Adrenal gland (tissue), 5 donors: ENCODE measurements at regions not wholly inside any gene's neighbourhood (a gene's known extent, or its start where the extent isn't known, plus 50 kb on each side); places are given as distances from the start of the nearest gene placed in this dataset.

Experiments
- POLR2A ChIP-seq, 2 donors: fragments of 450-650 bp; IDR thresholded peaks; one replicate each; pipeline ENCODE4 v1.6.1; 2017; ENCODE audit warnings: antibody characterized with exemption in 2 of 2, mild to moderate bottlenecking in 2 of 2, moderate library complexity in 1 of 2
- TF ChIP-seq, protein P1 (sequence below), 6 experiments: fragments of 450-650 bp in 4 of 6; fragments of 200-600 bp in 2 of 6; sonication (generic) in 1 of 6; IDR thresholded peaks; 1 replicate in 5 of 6; 2 replicates in 1 of 6; pipeline versions ENCODE4 v1.5.1 to v1.8.0; 2016 to 2021; ENCODE audit warnings: antibody characterized with exemption in 6 of 6, mild to moderate bottlenecking in 2 of 6, moderate library complexity in 1 of 6
- donor health status: DM: no; HTN: no; CAD: no.

DNA sequence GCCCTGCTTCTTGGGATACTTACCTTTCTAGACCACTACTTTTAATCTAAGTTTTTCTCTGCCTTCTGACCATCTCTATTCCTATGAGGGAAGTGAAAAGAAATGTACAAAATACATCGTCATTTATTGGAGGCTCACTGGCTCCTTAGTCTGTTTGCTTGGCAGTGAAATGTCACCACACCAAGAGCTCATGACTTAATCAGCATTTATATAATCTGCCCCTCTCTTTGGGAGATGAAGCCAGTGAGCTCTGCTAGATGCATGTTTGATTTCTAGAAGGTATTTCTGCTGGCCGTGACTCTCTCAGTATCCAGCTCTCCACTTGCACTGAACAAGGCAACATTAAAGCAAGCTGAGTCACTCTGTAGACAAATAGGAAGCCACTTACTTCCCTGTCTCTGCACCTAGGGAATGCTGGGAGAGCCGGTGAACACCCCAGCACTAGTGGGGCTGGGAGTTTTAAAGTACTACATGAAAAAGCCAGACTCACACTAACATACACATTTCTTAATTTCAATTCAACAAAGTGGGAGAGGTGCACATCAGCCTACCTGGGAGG, 79.1 kb downstream of the MID1IP1 start:
- TF ChIP-seq, protein P1, sequence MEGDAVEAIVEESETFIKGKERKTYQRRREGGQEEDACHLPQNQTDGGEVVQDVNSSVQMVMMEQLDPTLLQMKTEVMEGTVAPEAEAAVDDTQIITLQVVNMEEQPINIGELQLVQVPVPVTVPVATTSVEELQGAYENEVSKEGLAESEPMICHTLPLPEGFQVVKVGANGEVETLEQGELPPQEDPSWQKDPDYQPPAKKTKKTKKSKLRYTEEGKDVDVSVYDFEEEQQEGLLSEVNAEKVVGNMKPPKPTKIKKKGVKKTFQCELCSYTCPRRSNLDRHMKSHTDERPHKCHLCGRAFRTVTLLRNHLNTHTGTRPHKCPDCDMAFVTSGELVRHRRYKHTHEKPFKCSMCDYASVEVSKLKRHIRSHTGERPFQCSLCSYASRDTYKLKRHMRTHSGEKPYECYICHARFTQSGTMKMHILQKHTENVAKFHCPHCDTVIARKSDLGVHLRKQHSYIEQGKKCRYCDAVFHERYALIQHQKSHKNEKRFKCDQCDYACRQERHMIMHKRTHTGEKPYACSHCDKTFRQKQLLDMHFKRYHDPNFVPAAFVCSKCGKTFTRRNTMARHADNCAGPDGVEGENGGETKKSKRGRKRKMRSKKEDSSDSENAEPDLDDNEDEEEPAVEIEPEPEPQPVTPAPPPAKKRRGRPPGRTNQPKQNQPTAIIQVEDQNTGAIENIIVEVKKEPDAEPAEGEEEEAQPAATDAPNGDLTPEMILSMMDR (IDR thresholded peaks at IDR 0.05): no peak
- TF ChIP-seq POLR2A (IDR thresholded peaks at IDR 0.05): no peak
